ENCODE measurements at regions not wholly inside any gene's neighbourhood (a gene's known extent, or its start where the extent isn't known, plus 50 kb on each side); places are given as distances from the start of the nearest gene placed in this dataset.

- no peak overlapping the region for H3K4me3 ChIP-seq (ENCODE audit: low read length)
- no peaks in the 10 kb centered on the region for H3K9me3 ChIP-seq (ENCODE audit: low read depth, low read length)
- H3K4me1 ChIP-seq (ENCODE audit: insufficient read depth, low read length): no peaks in the 10 kb centered on the region
- no peaks in the 10 kb centered on the region for H3K27me3 ChIP-seq (ENCODE audit: insufficient read depth, low read length)
Observed at GRCh38 chr14:96999654-97000155, 202.5 kb downstream of the VRK1 start.

DNA sequence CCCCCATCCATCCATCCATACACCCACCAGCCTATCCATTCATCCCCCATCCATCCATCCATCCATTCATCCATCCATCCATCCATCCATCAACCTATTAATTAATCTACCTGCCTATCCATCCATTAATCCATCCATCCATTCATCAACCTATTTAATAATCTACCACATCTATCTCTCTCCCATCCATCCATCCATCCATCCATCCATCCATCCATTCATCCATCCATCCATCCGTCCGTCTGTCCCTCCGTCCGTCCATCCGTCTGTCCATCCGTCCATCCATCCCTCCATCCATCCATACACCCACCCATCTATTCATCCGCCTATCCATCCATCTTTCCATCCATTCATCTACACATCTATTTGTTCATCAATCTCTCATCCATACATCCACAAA is 205.3 kb downstream of the VRK1 start:
- no peaks in the 10 kb centered on the region for H3K4me1 ChIP-seq (ENCODE audit: insufficient read depth, low read length)
- H3K4me3 ChIP-seq (ENCODE audit: low read length): no peak overlapping the region
- H3K9me3 ChIP-seq (ENCODE audit: low read depth, low read length): no peaks in the 10 kb centered on the region
- H3K27me3 ChIP-seq (ENCODE audit: insufficient read depth, low read length): no peaks in the 10 kb centered on the region

DNA sequence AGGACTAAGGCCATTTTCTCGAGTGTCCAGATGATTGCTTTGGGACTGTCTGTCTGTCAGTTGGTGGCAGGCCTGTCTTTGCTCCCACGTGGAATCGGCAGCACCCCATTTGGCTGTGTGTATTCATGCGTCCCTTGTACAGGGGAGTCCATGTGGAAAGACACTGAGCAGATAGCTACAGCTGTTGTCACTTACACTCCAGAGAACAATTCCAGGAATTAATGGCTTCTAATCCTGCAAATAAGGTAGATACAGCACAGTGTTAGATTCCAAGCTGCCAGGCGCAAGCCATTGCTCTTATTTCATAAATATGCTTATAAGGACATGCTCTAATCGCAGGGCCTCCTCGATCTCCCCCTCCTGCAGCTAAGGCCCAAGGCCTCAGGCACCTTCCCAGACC is 208.8 kb downstream of the VRK1 start:
- Histone ChIP-seq H3K4me3 (ENCODE audit: low read length) (no peak overlapping the region), H3K4me1 (ENCODE audit: insufficient read depth, low read length) (no peaks in the 10 kb centered on the region), H3K27me3 (ENCODE audit: insufficient read depth, low read length) (no peaks in the 10 kb centered on the region), H3K9me3 (ENCODE audit: low read depth, low read length) (no peaks in the 10 kb centered on the region)

DNA sequence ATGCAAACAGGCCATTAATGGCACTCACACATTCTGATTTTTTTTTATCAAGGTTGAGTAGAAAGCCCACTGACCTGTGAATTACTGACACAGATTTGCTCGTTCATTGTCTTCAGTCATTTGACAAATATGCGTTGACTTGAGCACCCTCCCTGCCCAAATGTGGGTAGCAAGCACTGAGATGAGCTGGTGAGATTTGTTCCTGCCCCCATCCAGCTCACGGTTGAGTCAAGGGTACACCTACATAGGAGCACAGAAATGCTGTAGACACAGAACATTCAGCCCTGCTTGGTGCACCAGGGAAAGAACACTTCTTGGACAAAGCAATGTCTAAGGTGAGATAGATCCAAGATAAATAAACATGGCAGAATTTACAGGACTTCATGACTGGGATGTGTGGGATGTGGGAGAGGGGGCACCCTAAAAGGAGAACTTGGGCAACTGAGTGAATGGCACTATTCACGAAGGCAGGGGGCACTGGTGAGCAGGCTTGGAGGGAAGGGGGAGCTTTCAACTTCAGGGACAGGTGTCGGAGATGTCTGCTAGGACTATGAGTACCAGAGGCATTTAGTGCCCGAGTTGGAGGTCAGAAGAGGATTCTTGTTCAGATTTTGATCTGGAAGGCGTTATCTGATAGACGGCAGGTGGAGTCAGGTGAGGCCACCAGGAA is 213.4 kb downstream of the VRK1 start:
- Histone ChIP-seq H3K9me3 (ENCODE audit: low read depth, low read length) (no peaks in the 10 kb centered on the region), H3K4me3 (ENCODE audit: low read length) (no peak overlapping the region), H3K4me1 (ENCODE audit: insufficient read depth, low read length) (no peaks in the 10 kb centered on the region), H3K27me3 (ENCODE audit: insufficient read depth, low read length) (no peaks in the 10 kb centered on the region)

DNA sequence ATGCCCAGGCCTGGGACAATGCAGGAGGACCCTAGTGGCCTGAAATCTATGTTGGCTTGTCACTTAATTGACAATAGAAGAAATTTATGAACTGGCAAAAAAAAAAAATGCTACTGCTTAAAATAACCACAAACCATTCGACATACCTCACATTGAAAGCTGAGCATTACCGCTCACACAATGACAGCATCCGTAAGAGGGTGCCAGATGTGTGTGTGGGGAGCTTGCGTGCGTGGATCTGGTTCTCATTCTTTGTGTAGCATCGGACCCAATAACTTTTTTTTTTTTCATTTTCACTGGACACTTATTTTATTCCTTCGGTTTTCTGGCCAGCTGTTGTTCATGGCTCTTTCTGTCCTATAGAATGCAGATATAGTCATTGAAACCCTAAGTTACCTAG is 216.7 kb downstream of the VRK1 start:
- Histone ChIP-seq H3K27me3 (ENCODE audit: insufficient read depth, low read length) (no peaks in the 10 kb centered on the region), H3K4me1 (ENCODE audit: insufficient read depth, low read length) (no peaks in the 10 kb centered on the region), H3K9me3 (ENCODE audit: low read depth, low read length) (no peaks in the 10 kb centered on the region), H3K4me3 (ENCODE audit: low read length) (no peak overlapping the region)

DNA sequence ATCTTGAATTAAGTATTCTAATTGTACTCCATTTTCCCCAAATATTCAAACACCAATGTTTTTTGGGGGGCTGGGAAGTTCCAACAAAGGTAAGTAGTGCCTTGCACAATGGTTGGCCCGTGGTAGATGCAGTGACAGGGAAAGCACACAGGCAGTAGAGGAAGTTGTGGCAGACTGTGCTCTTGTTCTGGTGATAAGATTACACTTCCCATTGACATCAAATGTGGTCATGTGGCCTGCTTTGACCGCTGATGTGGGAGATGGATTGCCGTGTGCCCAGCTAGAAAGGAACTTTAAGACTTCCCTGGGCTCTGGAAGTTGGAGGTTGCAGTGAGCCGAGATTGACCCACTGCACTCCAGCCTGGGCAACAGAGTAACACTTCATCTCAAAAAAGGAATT is 223.8 kb downstream of the VRK1 start:
- H3K27me3 ChIP-seq (ENCODE audit: insufficient read depth, low read length): peaks cover 11% of the 10 kb centered on the region
- H3K4me3 ChIP-seq (ENCODE audit: low read length): no peak overlapping the region
- no peaks in the 10 kb centered on the region for H3K9me3 ChIP-seq (ENCODE audit: low read depth, low read length)
- peaks cover 9% of the 10 kb centered on the region for H3K4me1 ChIP-seq (ENCODE audit: insufficient read depth, low read length)

- Histone ChIP-seq H3K9me3 (ENCODE audit: low read depth, low read length) (no peaks in the 10 kb centered on the region), H3K27me3 (ENCODE audit: insufficient read depth, low read length) (peaks cover 16% of the 10 kb centered on the region), H3K4me3 (ENCODE audit: low read length) (no peak overlapping the region), H3K4me1 (ENCODE audit: insufficient read depth, low read length) (peaks cover 9% of the 10 kb centered on the region)
Observed at GRCh38 chr14:97021571-97022168, 224.5 kb downstream of the VRK1 start.

- H3K9me3 ChIP-seq (ENCODE audit: low read depth, low read length): no peaks in the 10 kb centered on the region
- peaks cover 16% of the 10 kb centered on the region for H3K27me3 ChIP-seq (ENCODE audit: insufficient read depth, low read length)
- H3K4me1 ChIP-seq (ENCODE audit: insufficient read depth, low read length): peaks cover 9% of the 10 kb centered on the region
- no peak overlapping the region for H3K4me3 ChIP-seq (ENCODE audit: low read length)
Observed at GRCh38 chr14:97022741-97023140, 225.6 kb downstream of the VRK1 start.

DNA sequence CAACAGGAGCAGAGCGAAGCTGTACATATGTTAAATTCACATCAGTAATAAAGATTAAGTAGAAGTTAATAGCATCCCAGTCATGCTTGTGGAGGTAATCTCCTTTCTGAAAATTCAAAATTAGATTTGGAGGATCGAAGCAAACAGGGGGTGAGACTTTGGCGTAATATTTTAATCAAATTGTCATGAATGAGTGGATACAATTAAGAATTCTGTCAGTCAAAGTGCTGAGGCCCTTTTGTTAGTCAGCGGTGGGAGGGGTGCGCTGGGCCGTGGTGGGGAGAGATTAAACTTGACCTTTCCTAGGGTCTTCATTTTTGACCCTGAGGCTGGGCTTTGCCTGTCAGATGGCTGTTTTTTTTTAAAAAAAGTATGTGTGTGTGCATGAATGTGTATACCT is 226.7 kb downstream of the VRK1 start:
- H3K9me3 ChIP-seq (ENCODE audit: low read depth, low read length): no peaks in the 10 kb centered on the region

GRCh38 chr14:97024300-97024699 is 227.1 kb downstream of the VRK1 start:
- no peak overlapping the region for H3K4me3 ChIP-seq (ENCODE audit: low read length)
- peaks cover 15% of the 10 kb centered on the region for H3K27me3 ChIP-seq (ENCODE audit: insufficient read depth, low read length)
- peaks cover 9% of the 10 kb centered on the region for H3K4me1 ChIP-seq (ENCODE audit: insufficient read depth, low read length)
- H3K9me3 ChIP-seq (ENCODE audit: low read depth, low read length): no peaks in the 10 kb centered on the region

More for the DNA sequence above, 226.7 kb downstream of the VRK1 start:
- H3K4me1 ChIP-seq (ENCODE audit: insufficient read depth, low read length): peaks cover 9% of the 10 kb centered on the region
- H3K27me3 ChIP-seq (ENCODE audit: insufficient read depth, low read length): peaks cover 16% of the 10 kb centered on the region
- H3K4me3 ChIP-seq (ENCODE audit: low read length): no peak overlapping the region

GRCh38 chr14:97025722-97026121 is 228.5 kb downstream of the VRK1 start:
- Histone ChIP-seq H3K9me3 (ENCODE audit: low read depth, low read length) (no peaks in the 10 kb centered on the region), H3K4me1 (ENCODE audit: insufficient read depth, low read length) (peaks cover 9% of the 10 kb centered on the region), H3K4me3 (ENCODE audit: low read length) (no peak overlapping the region), H3K27me3 (ENCODE audit: insufficient read depth, low read length) (peaks cover 13% of the 10 kb centered on the region)

- Histone ChIP-seq H3K9me3 (ENCODE audit: low read depth, low read length) (no peaks in the 10 kb centered on the region), H3K27me3 (ENCODE audit: insufficient read depth, low read length) (peaks cover 25% of the 10 kb centered on the region), H3K4me3 (ENCODE audit: low read length) (no peak overlapping the region), H3K4me1 (ENCODE audit: insufficient read depth, low read length) (no peaks in the 10 kb centered on the region)
Observed at GRCh38 chr14:97027256-97027999, 230.2 kb downstream of the VRK1 start.

GRCh38 chr14:97028382-97028781 is 231.2 kb downstream of the VRK1 start:
- no peaks in the 10 kb centered on the region for H3K9me3 ChIP-seq (ENCODE audit: low read depth, low read length)
- peaks cover 3% of the 10 kb centered on the region for H3K4me1 ChIP-seq (ENCODE audit: insufficient read depth, low read length)
- peaks cover 34% of the 10 kb centered on the region for H3K27me3 ChIP-seq (ENCODE audit: insufficient read depth, low read length)
- H3K4me3 ChIP-seq (ENCODE audit: low read length): no peak overlapping the region

DNA sequence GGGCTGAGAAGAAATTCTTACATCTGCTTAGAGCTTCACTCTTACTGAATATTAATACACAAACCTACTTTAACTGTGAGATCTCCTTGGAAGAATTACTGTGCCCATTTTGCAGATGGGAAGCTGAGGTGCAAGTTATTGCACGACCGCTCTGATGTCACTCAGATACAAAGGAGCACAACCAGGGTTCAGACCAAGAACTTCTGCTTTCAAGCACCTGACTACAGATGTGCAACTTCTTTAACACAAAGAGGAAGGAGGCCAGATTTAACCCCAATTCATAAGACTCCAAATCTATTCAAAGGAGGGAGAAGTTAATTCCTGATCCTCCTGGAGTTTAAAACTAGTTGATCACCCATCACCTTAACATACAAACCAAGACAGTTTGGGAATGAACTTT is 232.6 kb downstream of the VRK1 start:
- peaks cover 35% of the 10 kb centered on the region for H3K27me3 ChIP-seq (ENCODE audit: insufficient read depth, low read length)
- H3K4me1 ChIP-seq (ENCODE audit: insufficient read depth, low read length): peaks cover 3% of the 10 kb centered on the region
- H3K9me3 ChIP-seq (ENCODE audit: low read depth, low read length): no peaks in the 10 kb centered on the region
- no peak overlapping the region for H3K4me3 ChIP-seq (ENCODE audit: low read length)

- Histone ChIP-seq H3K4me3 (ENCODE audit: low read length) (no peak overlapping the region), H3K27me3 (ENCODE audit: insufficient read depth, low read length) (peaks cover 36% of the 10 kb centered on the region), H3K4me1 (ENCODE audit: insufficient read depth, low read length) (peaks cover 3% of the 10 kb centered on the region), H3K9me3 (ENCODE audit: low read depth, low read length) (no peaks in the 10 kb centered on the region)
Observed at GRCh38 chr14:97031530-97031929, 234.3 kb downstream of the VRK1 start.
